ENCODE measurements at regions not wholly inside any gene's neighbourhood (a gene's known extent, or its start where the extent isn't known, plus 50 kb on each side); places are given as distances from the start of the nearest gene placed in this dataset.

DNA sequence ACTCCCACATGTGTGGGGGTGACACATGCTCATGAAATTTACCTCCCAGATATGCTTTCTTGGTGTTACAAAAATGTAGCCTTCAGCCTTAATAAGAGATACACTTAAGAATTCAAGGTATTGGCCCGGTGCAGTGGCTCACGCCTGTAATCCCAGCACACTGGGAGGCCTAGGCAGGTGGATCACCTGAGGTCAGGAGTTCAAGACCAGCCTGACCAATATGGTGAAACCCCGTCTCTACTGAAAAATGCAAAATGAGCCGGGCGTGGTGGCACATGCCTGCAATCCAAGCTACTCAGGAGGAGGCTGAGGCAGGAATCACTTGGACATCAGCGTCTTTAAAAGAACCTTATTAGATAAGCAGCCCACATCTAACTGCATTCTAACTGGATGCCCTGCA, 614.3 kb upstream of the CDH4 start:
- TF ChIP-seq, protein P1, sequence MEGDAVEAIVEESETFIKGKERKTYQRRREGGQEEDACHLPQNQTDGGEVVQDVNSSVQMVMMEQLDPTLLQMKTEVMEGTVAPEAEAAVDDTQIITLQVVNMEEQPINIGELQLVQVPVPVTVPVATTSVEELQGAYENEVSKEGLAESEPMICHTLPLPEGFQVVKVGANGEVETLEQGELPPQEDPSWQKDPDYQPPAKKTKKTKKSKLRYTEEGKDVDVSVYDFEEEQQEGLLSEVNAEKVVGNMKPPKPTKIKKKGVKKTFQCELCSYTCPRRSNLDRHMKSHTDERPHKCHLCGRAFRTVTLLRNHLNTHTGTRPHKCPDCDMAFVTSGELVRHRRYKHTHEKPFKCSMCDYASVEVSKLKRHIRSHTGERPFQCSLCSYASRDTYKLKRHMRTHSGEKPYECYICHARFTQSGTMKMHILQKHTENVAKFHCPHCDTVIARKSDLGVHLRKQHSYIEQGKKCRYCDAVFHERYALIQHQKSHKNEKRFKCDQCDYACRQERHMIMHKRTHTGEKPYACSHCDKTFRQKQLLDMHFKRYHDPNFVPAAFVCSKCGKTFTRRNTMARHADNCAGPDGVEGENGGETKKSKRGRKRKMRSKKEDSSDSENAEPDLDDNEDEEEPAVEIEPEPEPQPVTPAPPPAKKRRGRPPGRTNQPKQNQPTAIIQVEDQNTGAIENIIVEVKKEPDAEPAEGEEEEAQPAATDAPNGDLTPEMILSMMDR (IDR thresholded peaks at IDR 0.05; ENCODE audit: low read depth, low read length, missing control alignments) = no peak
- H3K36me3 ChIP-seq (replicated peaks) = no peaks in the 10 kb centered on the region
- no peak for DNase-seq
- H3K4me3 ChIP-seq (ENCODE audit: low read depth, low read length) = no peak overlapping the region
- no peak overlapping the region for H3K27ac ChIP-seq
- in situ Hi-C loops (cut with HindIII; ENCODE audit: low pct_ligation_motif_present, low sequenced_read_pairs) = no loop called here
- no peaks in the 10 kb centered on the region for H3K27me3 ChIP-seq (replicated peaks)

DNA sequence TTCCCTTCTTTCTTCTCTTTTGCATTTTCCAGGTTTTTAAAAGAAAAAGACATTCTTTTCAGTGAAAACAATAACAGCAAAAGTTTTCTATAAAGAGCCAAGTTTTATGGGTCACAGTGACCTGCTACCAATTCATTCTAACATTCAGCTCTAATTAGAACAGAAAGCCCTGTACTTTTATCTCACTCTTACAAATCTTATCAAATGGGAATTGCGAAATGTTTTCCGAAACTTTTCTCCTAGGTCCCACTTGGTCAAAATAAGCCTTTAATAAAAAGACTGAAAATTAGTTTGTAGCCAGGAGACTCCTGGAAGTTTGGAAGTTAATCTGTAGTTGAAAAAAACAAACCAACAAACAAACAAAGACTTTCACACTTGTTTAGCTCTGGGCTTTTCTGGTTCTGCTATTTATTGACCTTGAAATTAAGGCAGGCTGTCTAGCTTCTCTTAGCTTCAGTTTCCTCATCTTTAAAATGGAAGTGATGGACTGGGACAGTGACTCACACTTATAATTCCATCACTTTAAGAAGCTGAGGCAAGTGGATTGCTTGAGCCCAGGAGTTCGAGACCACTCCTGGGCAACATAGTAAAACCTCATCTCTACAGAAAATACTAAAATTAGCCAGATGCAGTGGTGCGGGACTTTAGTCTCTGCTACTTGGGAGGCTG, 613.5 kb upstream of the CDH4 start:
- H3K4me3 ChIP-seq (ENCODE audit: low read depth, low read length) = no peak overlapping the region
- no peaks in the 10 kb centered on the region for H3K27me3 ChIP-seq (replicated peaks)
- H3K36me3 ChIP-seq (replicated peaks) = no peaks in the 10 kb centered on the region
- no peak for DNase-seq
- in situ Hi-C loops (cut with HindIII; ENCODE audit: low pct_ligation_motif_present, low sequenced_read_pairs) = no loop called here
- no peak overlapping the region for H3K27ac ChIP-seq
- TF ChIP-seq, protein P1 (IDR thresholded peaks at IDR 0.05; ENCODE audit: low read depth, low read length, missing control alignments) = no peak

DNA sequence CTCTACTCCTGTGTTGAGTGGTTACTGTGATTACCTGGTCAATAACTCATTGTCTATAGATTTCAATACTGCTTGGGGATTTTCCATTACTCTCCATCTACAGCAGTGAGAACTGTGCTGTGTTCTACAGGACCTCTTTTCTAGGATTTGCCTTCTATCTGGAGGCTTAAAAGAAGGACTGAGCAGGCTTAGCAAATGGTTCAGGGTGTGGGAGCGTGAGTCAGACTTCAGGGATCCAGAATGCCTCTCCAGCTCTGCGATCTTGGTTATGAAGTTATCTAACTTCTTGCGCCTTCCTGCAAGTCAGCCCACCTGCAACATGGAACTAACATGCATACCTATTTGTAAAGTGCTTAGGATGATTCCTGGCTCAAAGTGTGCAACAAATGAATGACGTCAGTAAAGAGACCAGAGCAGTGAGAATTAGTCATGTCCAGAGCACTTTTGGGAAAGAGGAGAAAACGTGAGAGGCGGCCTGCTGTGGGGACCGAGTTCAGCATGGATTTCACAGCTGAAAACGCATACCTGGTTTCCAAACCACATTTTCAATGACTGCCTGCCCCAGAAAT, 610.1 kb upstream of the CDH4 start:
- Histone ChIP-seq H3K36me3 (replicated peaks) (no peaks in the 10 kb centered on the region), H3K27ac (no peak overlapping the region), H3K4me3 (ENCODE audit: low read depth, low read length) (no peak overlapping the region), H3K27me3 (replicated peaks) (no peaks in the 10 kb centered on the region)
- in situ Hi-C loops (cut with HindIII; ENCODE audit: low pct_ligation_motif_present, low sequenced_read_pairs) = no loop called here
- TF ChIP-seq, protein P1 (IDR thresholded peaks at IDR 0.05; ENCODE audit: low read depth, low read length, missing control alignments) = no peak
- no peak for DNase-seq

DNA sequence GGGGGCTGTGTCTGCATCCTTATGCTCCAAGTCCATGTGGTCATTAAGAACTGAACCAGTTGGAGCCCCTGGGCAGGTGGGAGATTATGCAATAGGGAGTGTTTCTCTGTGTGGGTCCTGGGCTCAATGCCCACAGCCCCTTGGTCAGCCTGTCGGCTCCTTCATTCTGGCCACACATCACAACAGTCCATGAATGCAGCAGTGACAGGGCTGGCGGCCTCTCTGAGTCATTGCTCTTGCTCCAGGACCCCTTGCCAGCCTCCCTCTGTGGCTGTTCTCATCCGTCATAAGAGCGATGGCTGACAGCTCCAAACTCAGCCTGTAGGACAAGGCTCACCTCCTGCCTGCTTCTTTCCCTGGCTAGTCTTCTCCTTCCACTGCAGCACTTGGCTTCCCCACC, 609.5 kb upstream of the CDH4 start:
- Histone ChIP-seq H3K27me3 (replicated peaks) (no peaks in the 10 kb centered on the region), H3K27ac (no peak overlapping the region), H3K4me3 (ENCODE audit: low read depth, low read length) (no peak overlapping the region), H3K36me3 (replicated peaks) (no peaks in the 10 kb centered on the region)
- TF ChIP-seq, protein P1 (IDR thresholded peaks at IDR 0.05; ENCODE audit: low read depth, low read length, missing control alignments) = no peak
- DNase-seq = no peak
- in situ Hi-C loops (cut with HindIII; ENCODE audit: low pct_ligation_motif_present, low sequenced_read_pairs) = no loop called here

DNA sequence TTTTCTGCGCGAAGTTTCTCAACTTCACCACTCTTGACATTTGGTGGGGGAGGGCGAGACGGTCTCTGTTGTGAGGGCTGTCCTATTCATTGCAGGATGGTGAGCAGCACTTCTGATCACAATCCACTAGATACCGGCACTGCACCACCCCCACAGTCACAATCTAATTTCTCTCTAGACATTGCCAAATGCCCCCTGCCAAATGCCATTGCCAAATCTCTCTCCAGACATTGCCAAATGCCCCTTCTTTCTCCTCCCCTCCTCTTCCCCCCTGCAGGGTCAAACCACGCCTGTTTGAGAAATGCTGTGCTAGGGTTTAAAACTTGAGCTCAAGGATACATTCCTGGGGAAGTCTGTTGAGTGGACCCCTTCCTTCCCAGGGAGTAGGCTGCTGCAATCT, 603.5 kb upstream of the CDH4 start:
- in situ Hi-C loops (cut with HindIII; ENCODE audit: low pct_ligation_motif_present, low sequenced_read_pairs) = no loop called here
- TF ChIP-seq, protein P1 (IDR thresholded peaks at IDR 0.05; ENCODE audit: low read depth, low read length, missing control alignments) = no peak
- H3K36me3 ChIP-seq (replicated peaks) = no peaks in the 10 kb centered on the region
- DNase-seq = no peak
- no peak overlapping the region for H3K27ac ChIP-seq
- no peak overlapping the region for H3K4me3 ChIP-seq (ENCODE audit: low read depth, low read length)
- H3K27me3 ChIP-seq (replicated peaks) = no peaks in the 10 kb centered on the region

DNA sequence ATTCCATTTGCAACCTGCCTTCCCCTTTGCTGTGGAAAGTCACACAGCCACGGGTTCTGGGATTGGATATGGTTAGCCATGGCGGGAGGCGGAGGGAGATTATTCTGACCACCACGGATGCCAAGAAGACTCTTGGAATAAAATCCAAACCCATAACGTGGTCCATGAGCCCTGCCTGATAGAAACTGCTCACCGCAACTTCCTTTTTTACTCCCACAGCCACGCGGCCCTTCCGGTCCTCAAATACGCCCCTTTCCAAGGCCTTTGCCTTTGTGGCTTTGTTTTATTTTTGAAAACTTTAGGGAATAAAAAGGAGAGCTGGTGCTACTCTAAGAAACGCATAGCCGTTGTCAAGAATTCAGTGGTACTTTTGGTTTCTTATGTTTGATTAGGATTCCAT, 602.5 kb upstream of the CDH4 start:
- in situ Hi-C loops (cut with HindIII; ENCODE audit: low pct_ligation_motif_present, low sequenced_read_pairs) = no loop called here
- H3K36me3 ChIP-seq (replicated peaks) = no peaks in the 10 kb centered on the region
- H3K27me3 ChIP-seq (replicated peaks) = no peaks in the 10 kb centered on the region
- no peak overlapping the region for H3K4me3 ChIP-seq (ENCODE audit: low read depth, low read length)
- H3K27ac ChIP-seq = no peak overlapping the region
- TF ChIP-seq, protein P1 (IDR thresholded peaks at IDR 0.05; ENCODE audit: low read depth, low read length, missing control alignments) = no peak
- no peak for DNase-seq
